ENCODE measurements at regions not wholly inside any gene's neighbourhood (a gene's known extent, or its start where the extent isn't known, plus 50 kb on each side); places are given as distances from the start of the nearest gene placed in this dataset.

DNA sequence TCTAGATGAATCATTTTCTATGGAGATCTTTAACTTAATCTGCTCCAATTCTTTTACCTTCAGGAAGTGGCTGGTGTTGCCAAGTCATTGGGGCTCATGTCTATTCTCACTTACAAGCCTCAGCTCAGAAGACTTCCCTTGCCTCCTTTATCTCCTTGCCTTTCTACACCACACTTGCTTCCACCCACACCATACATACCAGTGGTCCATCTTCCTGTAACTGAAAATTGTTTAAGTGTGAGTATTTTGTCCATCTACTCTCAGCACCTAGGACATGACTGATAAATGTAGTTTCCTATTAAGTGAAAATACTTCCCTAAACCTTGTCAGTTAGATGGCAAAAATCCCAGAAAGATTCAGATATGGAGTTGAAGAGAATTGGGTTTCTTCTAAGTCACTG, 199.7 kb upstream of the CPNE8 start:
- Histone ChIP-seq H3F3A (ENCODE audit: insufficient read depth, low read depth) (no peaks in the 10 kb centered on the region), H4K20me1 (ENCODE audit: insufficient read depth) (0 out of 2 replicates have a peak, but pooled peaks cover 3% of the 10 kb centered on the region), H3K9me2 (ENCODE audit: insufficient read depth) (no peaks in the 10 kb centered on the region), H3K36me3 (ENCODE audit: low read depth) (no peaks in the 10 kb centered on the region), H3K79me2 (ENCODE audit: low read depth) (no peaks in the 10 kb centered on the region), H3K27me3 (ENCODE audit: insufficient read depth, low read depth) (no peaks in the 10 kb centered on the region), H3K4me2 (no peak overlapping the region), H3K27ac (no peak overlapping the region), H3K9me3 (ENCODE audit: insufficient read depth, low read depth) (no peaks in the 10 kb centered on the region), H3K4me1 (replicated peaks; ENCODE audit: insufficient read depth) (0 out of 2 replicates have a peak, but pooled peaks cover 4% of the 10 kb centered on the region), H2AFZ (no peak overlapping the region), H3K4me3 (no peak overlapping the region)
- POLR2A ChIA-PET (ENCODE audit: unreplicated experiment), result no interaction called here
- TF ChIP-seq, protein P1, sequence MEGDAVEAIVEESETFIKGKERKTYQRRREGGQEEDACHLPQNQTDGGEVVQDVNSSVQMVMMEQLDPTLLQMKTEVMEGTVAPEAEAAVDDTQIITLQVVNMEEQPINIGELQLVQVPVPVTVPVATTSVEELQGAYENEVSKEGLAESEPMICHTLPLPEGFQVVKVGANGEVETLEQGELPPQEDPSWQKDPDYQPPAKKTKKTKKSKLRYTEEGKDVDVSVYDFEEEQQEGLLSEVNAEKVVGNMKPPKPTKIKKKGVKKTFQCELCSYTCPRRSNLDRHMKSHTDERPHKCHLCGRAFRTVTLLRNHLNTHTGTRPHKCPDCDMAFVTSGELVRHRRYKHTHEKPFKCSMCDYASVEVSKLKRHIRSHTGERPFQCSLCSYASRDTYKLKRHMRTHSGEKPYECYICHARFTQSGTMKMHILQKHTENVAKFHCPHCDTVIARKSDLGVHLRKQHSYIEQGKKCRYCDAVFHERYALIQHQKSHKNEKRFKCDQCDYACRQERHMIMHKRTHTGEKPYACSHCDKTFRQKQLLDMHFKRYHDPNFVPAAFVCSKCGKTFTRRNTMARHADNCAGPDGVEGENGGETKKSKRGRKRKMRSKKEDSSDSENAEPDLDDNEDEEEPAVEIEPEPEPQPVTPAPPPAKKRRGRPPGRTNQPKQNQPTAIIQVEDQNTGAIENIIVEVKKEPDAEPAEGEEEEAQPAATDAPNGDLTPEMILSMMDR (conservative IDR thresholded peaks at IDR 0.05), result no peak
- no peak for TF ChIP-seq EZH2 (IDR thresholded peaks at IDR 0.05; ENCODE audit: low read depth)
- intact Hi-C loops (cut with micrococcal nuclease; ENCODE audit: unreplicated experiment), result loop anchor here (10.0 kb wide), 2 partner anchors 440 to 1050 kb away; no protein-coding TSS in a partner anchor
- BruUV-seq (replicated peaks), result no TSS peak
- DNase-seq, result no peak
- CTCF ChIA-PET, result interaction anchor here (3.0 kb wide), 1 partner anchor 184 kb away, joined by 16 read pairs; no protein-coding TSS in a partner anchor

DNA sequence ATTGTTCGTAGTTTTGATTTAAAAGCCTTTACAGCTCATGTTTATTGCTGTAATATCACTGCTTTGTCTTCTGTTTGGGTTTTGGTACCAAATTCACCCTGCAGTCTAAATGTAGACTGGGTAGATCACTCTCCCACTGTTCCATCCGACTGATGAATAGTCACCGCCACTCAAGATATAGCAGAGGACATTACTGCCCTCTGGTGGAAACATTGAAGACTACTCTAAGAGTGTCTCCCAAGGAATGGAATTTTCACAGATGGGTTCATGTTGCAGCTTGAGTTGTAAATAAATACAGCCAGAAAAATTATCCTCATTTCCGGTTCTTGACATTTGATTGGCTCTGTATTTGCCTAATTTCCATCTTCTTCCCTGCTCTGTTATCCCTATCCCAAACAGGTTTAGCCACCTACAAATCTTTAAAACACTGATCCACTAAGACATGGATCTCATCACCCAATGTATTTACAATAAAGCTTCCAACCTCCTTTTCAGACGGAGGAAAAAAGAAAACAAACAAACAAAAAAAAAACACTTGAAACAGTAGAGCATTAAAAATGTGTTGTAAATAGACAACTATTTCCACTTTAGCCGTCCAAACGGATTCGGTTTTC, 198.3 kb upstream of the CPNE8 start:
- ChIA-PET CTCF (interaction anchor here (0.5 to 3.0 kb wide), 3 partner anchors 183 to 351 kb away, joined by 3 to 16 read pairs (median 9); no protein-coding TSS in a partner anchor), POLR2A (ENCODE audit: unreplicated experiment) (no interaction called here)
- H3K4me1 ChIP-seq (replicated peaks; ENCODE audit: insufficient read depth), result 0 out of 2 replicates have a peak, but pooled peaks cover 4% of the 10 kb centered on the region
- no TSS peak for BruUV-seq (replicated peaks)
- H3K27ac ChIP-seq, result no peak overlapping the region
- H2AFZ ChIP-seq, result no peak overlapping the region
- TF ChIP-seq EZH2 (IDR thresholded peaks at IDR 0.05; ENCODE audit: low read depth), result no peak
- TF ChIP-seq, protein P1 (conservative IDR thresholded peaks at IDR 0.05), result peak; percentile 86
- 0 out of 2 replicates have a peak, but pooled peaks cover 3% of the 10 kb centered on the region for H4K20me1 ChIP-seq (ENCODE audit: insufficient read depth)
- H3K9me2 ChIP-seq (ENCODE audit: insufficient read depth), result no peaks in the 10 kb centered on the region
- H3K79me2 ChIP-seq (ENCODE audit: low read depth), result no peaks in the 10 kb centered on the region
- H3K36me3 ChIP-seq (ENCODE audit: low read depth), result no peaks in the 10 kb centered on the region
- H3K9me3 ChIP-seq (ENCODE audit: insufficient read depth, low read depth), result no peaks in the 10 kb centered on the region
- H3K4me3 ChIP-seq, result no peak overlapping the region
- no peaks in the 10 kb centered on the region for H3K27me3 ChIP-seq (ENCODE audit: insufficient read depth, low read depth)
- peak; percentile 18 to 52 for DNase-seq
- H3K4me2 ChIP-seq, result 0 out of 2 replicates have a peak overlapping the region, but pooled peaks have one; percentile 17
- H3F3A ChIP-seq (ENCODE audit: insufficient read depth, low read depth), result no peaks in the 10 kb centered on the region
- intact Hi-C loops (cut with micrococcal nuclease; ENCODE audit: unreplicated experiment), result loop anchor here (1.0 to 10.0 kb wide), 9 partner anchors 37 to 1049 kb away; no protein-coding TSS in a partner anchor

DNA sequence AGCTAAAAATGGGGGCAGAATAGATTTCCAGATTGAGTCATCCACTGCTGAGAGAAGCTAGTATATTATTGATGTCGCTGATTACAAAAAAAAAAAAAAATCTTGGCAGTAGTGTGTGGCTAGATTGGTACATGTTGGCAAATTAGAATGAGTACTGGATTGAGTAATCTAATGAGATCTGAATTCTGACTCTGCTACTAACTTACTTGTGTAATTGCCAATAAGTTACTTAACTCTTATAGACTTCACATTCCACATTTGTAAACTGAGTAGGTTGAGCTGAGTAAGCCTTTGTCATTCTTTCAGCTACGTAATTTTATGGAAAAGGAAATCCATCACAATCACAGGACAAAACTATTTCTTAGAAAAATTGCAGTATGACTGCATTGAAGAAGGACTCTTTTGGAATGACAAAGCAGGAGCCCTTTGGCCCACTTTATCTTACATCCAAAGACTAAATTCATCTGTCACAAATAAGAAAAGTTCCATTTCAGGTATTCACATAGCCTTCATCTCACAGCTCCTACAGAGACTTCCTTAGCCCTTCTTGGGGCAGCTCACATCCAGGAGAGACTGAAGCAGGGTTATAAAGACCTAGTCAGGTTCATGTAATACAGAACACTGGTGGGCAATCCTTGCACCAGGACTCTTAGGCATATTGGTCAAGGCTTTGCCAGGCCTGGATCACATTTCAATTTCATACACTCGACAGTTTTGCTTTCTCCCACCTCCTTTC, 197.3 kb upstream of the CPNE8 start:
- Histone ChIP-seq H3F3A (ENCODE audit: insufficient read depth, low read depth) (no peaks in the 10 kb centered on the region), H3K4me3 (no peak overlapping the region), H3K79me2 (ENCODE audit: low read depth) (no peaks in the 10 kb centered on the region), H3K9me2 (ENCODE audit: insufficient read depth) (no peaks in the 10 kb centered on the region; the same call in 1 of the 2 replicates), H2AFZ (no peak overlapping the region), H3K9me3 (ENCODE audit: insufficient read depth, low read depth) (no peaks in the 10 kb centered on the region), H3K27ac (no peak overlapping the region), H3K4me2 (no peak overlapping the region), H4K20me1 (ENCODE audit: insufficient read depth) (0 out of 2 replicates have a peak, but pooled peaks cover 3% of the 10 kb centered on the region), H3K4me1 (replicated peaks; ENCODE audit: insufficient read depth) (0 out of 2 replicates have a peak, but pooled peaks cover 4% of the 10 kb centered on the region), H3K27me3 (ENCODE audit: insufficient read depth, low read depth) (no peaks in the 10 kb centered on the region), H3K36me3 (ENCODE audit: low read depth) (no peaks in the 10 kb centered on the region)
- ChIA-PET CTCF (interaction anchor here (0.6 to 3.0 kb wide), 2 partner anchors 182 to 204 kb away, joined by 3 to 16 read pairs; no protein-coding TSS in a partner anchor), POLR2A (ENCODE audit: unreplicated experiment) (no interaction called here)
- intact Hi-C loops (cut with micrococcal nuclease; ENCODE audit: unreplicated experiment), result loop anchor here (1.0 to 10.0 kb wide), 9 partner anchors 38 to 1048 kb away; no protein-coding TSS in a partner anchor
- TF ChIP-seq EZH2 (IDR thresholded peaks at IDR 0.05; ENCODE audit: low read depth), result no peak
- TF ChIP-seq, protein P1 (conservative IDR thresholded peaks at IDR 0.05), result no peak
- no peak for DNase-seq
- no TSS peak for BruUV-seq (replicated peaks)
